DMS153 treated with DMSO at 0.1 percent for 48 hours (cell line): ENCODE measurements at regions not wholly inside any gene's neighbourhood (a gene's known extent, or its start where the extent isn't known, plus 50 kb on each side); places are given as distances from the start of the nearest gene placed in this dataset.

ENCODE experiments used
- DNase-seq: peaks from one replicate; lab custom pipeline; 2025; ENCODE audit not compliant: unreplicated experiment; lab: John Stamatoyannopoulos, UW

DNA sequence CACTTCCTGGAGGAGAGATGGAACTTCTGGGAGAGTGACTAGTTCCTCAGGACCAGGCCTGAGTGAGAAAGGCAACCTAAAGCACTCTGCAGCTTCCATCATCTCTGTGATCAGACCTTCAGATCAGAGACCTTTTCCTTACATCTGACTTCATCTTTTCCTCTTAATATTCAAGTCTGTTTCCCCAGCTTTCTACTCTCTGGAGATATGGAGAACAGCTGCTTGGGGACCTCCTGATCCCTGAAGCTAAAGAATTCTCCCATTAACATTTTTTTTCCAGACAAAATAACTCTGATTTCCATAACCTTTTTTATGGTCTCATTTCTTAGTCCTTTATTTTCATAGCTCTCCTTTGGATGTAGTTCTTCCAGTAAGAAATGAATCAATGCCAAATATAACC is 133.4 kb upstream of the FNDC3A start:
- DNase-seq = no peak

DNA sequence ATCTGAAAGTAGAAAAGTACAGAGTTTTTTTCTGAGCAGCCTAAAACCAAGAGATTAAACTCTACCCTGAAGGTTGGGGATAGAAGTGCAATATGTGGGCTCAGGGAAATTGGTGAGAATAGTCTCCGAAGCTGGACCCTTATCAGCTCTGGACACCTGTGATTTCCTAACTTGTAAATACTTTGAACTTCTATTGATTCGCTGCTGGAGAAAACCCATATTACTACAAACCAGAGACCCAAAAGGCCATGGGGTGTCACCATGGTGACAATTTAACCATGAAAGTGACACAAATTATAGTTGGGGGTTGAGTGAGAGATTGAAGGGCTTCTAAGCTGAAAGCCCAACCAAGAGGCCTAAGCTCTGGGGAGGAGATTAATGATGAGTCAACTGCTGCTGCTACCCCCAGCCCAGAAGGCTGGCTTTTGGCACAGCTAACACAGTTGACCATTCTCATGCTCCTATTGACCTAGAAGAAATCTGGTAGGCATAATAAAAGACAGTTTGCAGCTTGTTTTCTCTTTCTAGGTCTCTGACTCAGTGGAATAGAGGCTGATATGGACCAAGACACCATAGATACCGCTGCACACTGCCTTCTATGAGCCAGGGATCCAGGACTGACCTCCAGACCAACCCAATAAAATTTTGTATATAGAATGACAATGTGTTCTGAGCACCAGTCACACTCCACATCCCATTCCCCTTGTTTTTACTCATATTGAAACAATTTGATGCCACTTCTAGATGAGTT is 131.9 kb upstream of the FNDC3A start:
- DNase-seq = no peak

DNA sequence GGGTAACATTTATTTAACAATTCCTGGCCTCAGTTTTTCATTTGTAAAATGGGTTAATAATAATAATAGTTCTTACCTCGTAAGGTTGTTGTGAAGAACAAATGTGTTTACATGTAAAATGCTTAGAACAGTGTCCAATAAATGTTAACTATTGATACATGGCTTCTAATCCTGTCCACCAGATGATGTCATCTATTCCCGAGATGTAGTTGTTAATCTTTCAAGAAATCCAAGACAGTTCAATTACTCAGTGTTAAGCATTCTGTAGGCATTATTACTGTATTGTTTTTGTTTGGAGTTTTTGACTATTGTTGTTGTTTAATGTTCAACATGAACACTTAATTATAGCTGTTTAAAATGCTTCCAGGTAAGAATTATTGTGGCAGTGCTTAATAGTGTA is 131.0 kb upstream of the FNDC3A start:
- DNase-seq = no peak

DNA sequence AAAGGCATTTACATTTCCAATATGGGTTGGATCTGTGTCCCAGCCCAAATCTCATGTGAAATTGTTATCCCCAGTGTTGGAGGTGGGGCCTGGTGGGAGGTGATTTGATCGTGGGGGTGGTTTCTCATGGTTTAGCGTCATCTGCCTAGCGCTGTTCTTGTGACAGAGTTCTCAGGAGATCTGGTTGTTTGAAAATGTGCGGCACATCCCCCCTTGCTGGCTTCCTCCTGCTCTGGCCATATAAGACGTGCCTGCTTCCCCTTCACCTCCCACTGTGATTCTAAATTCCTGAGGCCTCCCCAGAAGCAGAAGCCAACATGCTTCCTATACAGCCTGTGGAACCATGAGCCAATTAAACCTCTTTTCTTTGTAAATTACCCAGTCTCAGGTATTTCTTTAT is 126.2 kb upstream of the FNDC3A start:
- DNase-seq = no peak

DNA sequence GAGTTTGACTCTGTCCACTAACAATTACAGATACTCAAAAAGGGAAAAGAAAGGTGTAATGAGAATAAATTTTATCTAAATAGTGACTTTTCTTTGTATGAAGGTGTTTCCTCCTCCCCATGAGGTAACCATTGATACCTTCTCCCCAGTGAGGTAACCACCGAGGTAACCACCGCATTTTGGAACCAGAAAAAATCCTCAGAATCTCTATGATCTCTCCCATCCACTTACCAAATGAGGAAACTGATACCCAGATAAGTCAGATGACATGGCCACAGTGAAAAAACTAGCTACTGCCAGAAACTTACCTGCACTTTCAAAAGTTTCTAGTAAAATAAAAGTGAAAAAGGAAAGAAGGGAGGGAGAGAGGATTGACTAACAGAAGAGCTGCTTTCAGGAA is 124.0 kb upstream of the FNDC3A start:
- DNase-seq = no peak

DNA sequence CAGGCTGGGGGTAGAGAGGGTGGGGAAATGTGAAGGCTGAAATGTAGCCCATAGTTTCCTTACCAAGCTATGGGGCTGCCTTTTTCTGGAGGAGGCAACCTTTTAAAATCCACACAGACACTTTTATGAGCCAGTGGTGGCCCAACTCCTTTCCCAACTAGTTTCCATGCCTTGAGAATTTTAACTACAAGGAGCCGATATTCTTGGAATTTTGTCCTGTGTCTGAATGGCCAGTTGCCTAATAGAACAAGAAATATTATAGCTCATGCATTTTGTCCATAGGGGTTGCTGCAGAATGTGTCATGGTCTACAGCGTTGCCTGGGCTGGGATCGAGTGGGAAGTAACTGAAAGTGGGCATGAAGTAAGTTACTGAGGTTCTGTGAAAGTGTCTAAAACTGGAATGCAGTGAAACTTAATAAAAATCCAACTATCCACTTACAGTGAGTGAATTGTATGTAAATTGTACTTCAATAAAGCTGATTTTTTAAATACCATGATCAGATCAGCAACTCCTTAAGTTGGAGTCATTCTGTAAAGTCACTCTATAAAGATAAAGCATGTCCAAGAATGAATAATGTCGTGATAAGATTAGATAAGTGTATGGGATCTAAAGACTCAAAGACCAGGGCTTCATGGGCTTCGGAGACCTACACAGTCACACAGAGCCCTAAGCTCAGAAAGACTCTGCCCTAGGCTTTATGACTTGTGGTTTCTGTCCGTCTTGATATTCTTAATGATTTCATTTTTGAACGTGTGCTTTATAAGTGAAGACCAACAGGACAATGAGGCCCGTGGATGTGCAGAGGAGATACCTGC is 122.6 kb upstream of the FNDC3A start:
- no peak for DNase-seq

DNA sequence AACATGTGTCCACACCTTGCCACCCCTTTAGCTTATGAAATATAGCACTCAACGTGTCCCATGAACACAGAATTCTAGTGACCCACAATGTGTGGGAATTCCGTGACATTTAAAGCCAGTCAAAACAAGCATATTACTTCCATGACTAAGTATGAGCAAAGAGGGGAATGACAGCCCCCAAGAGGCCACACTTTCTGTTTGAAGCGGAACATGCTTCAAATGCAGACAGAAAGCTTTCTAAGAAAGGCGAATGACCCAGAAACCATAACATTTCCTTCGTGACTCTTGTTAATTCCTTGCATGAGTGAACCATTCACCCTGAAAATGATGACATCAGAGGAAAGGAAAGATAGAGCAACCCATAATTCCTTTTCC is 122.0 kb upstream of the FNDC3A start:
- DNase-seq = no peak

DNA sequence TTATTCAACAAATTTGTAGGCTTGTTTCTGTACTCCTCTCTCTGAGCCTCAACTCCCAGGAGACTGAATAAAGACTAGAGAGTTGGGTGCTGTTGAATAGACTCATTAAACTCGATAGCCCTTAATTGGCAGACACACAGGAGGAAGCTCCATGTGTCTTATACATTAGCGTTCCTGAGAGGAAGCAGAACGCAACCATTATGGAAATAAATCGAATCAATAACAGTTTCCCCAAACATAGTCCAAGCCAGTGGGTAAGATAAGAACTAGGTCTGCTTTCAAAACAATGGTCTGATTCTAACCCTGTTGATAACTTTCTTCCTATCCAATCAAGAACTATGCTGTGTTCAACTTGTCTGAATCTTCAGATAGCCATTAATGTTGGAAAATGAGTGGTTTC is 118.1 kb upstream of the FNDC3A start:
- DNase-seq = no peak

DNA sequence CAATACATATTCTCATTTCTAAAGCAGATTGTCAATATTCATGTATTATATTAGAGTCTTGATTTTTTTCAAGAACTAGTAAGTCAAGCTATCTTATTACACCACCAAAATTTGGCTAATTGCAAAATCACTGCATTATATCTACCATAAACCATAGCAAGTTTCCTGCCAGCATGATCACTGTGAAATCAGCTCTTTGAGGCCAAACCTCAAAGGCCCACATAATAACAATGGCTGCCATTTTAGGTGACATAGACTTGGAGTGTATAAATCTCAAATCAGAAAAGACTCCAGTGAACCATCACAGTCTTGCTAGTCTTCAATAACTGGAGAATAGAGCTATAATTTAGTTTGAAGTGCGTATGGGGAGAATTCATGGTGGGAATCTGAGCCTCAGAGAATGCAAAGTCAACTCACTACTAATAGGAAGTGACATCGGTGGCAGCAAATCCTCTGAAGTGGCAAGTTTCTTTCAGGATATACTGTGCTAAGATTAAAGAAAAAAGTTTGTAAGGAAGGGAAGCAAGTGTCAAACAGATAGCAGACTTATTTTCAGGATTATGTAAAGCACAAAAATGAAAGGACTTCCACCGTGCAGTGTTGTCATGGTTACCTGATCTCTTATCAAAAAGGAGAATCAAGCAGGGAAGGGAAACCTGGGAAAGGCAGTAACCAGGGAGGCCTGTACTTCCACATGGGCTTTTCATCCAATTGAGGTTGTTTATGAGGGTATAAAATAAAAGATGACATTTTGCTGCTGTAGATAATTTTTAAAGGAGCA is 117.4 kb upstream of the FNDC3A start:
- no peak for DNase-seq

DNA sequence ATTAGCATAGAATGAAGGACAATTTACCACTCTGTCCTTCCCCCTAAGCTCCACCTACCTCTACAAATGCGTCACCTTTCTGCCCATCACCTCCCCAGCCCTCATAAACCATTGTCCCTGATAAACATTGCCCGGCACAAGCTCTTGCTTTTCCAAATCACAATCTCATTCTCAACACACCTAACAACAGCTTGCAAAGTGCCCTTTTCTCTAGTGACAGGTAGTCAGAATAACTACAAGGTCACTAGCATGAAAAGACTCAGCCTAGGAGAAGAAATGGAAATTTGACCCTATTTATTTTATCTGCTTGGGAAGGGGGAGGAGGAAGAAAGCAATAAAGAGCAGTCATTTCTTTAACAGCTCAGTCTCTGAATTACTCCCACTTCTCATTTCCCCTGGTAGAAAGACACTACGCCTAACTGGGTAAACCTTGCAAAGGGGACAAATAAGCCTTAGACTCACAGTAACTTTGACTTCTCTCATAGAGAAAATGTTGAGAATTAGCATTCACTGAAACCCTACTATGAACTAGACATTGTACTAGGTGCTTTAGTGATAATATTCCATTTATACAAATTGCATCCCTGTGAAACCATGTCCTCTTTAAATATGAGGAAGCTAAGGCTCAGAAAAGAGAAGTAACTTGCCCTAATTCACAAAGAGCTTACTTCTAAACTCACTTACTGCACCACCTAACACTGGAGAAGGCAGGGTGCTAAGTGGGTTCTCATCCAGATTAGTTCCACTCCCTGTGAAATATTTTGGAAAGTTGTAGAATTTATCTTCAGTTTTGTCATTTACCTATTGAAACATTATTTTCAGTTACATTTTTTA is 116.2 kb upstream of the FNDC3A start:
- no peak for DNase-seq

DNA sequence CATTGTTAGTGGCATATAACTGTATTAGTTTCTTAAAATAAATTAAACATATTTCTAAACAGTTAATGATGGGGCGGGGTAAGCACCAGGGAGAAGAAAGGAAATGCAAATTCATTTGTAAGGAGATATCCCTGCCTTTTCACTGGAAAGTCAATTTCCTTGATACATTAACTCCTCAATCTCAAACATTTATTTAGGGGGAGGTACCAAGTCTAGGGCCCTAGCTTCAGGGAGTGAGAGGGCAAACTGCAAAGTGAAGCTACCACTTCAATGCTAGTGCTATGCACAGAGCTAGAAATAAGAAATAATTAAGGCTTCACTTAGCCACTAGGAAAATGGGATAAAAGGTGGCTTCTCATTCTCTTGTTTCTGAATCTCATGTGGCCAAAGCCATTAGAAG is 115.3 kb upstream of the FNDC3A start:
- no peak for DNase-seq

DNA sequence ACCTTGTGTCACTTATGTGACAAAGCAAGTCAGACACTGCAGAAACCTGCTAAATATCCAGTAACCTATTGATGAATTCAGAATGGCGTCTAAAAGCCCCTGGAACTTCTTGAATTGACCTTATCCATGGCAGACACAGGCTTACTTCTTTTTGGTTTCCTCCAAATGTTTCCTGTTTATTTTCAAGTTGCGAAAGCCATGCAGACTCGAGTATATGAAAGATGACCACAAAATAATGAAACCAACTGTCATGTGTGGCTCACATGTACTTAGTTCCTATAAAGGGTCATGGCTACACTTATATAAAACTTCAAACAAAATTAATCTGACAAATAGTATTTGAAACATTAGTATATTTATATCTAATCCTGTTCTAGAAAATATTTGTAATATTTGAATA is 113.1 kb upstream of the FNDC3A start:
- DNase-seq = no peak

DNA sequence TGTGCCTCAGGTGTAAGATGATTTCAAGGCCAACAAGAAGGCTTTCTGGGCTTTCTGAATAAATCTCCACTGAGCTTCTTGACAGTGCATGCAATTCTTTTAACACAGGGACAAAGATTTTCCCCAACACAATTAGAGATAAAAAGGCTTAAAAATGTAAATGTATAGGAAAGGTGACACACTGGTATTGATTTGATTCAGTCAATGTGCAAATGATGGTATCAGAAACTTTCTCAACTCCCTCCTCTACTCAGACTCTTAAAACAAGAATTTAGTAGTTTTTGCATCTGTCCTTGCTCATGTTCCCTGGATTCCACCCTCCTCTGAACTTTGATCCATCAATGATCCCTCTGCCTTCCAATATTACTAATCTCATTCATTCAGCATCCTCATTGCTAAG is 111.6 kb upstream of the FNDC3A start:
- no peak for DNase-seq

DNA sequence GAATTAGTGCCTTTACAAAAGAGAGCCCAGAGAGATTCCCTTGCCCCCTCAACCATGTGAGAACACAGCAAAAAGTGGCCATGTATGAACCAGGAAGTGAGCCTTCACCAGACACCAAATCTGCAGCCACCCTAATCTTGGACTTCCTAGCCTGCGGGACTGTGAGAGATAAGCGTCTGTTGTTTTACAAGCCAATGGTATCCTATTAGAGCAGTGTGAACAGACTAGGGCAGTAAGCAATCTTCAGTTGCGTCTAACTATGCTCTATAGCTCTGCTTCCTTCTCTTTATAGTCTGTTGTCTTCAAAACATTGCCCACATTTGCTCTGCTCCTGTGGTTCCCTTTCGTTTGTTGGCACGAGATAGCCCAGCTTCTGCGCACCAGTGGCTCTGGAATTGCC is 109.5 kb upstream of the FNDC3A start:
- no peak for DNase-seq

DNA sequence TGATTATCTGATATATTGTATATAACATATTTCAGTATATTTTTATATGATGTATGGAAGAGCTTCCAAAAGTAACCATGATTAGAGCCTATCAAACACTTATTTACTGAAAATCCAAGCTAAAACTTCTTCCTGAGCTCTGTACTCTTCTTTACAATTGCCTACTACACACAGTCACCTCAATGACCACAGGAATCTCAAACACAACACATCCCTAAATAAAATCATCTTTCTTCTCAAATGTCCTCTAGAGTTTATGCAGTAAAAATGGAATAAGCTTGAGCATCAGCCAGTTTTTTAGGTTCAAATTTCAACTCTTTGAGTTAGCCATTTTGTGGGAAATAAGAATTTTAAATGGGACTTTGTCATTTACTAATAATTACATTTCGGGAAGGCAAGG is 102.6 kb upstream of the FNDC3A start:
- DNase-seq = no peak

DNA sequence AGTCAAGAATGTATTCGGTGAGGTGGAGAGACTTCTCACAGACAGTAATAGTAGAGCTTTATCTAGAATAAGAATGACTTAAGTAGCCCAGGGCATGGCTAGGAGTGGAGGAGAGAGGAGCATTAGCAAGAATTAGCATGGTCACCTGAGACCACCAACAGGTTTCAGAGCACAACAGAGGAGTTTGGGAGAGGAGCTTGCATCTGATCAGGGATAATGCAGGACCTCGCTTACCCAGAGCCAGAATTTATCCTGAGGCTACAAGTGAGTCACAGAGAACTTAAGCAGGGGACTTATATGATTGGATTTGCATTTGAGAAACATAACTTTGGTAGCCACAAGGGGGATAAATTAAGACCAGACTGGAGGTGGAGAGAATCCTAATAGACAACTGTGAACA is 102.1 kb upstream of the FNDC3A start:
- DNase-seq = no peak

DNA sequence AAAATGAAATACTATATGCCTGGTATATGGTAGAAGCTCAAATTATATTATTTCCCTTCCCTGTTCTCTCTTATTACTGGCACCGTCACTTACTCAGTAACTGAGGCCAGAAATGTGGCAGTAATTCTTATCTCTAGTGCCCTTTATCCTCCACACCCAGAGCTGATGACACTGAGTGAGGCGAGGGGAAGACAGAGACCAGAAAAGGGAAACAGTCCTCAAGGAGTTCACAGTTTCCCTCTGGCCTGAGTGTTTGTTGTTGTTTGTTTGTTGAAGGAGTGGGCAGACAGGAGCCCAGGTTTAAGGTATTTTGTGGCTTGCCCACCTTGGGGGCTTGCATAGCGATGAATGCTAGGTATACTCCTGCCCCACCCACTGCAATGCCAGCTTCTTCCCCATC is 101.5 kb upstream of the FNDC3A start:
- DNase-seq = no peak

DNA sequence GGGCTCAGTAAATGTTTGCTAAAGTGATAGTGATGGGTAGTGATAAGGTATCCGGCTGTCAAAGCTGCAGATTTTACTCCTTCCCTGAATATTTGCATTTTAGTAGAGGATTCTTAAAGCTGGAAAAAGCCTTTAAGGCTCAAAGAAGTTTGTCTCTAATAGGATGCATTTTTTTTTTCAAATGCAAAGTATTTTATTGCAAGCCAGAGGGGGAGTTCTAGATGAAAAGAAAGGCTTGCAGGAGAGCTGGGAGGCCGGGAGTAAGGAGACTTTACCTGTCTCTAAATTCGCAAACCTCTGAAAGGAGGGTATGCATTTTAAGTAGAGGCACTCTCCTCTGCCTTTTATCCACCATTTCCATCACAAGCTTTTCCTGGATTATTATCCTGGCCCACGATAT is 100.7 kb upstream of the FNDC3A start:
- DNase-seq = no peak

DNA sequence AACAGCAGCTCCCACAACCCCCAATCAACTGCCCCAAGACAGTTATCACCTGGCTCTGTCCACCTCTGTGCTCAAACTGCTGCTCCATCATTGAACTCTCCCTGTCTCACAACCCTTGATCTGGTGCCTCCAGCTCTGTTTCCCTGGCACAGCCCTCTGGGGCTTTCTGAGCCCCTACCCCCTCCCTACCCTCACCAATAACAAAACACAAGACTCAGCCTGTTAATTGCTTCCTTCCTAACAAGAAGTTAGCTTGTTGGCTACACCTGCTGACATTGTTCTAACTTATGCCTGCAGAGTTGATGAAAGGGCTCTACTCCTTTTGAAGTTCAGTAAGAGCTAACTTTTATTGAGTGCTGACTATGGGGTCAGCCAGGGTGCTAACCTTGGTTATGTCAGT is 99.4 kb upstream of the FNDC3A start:
- no peak for DNase-seq

DNA sequence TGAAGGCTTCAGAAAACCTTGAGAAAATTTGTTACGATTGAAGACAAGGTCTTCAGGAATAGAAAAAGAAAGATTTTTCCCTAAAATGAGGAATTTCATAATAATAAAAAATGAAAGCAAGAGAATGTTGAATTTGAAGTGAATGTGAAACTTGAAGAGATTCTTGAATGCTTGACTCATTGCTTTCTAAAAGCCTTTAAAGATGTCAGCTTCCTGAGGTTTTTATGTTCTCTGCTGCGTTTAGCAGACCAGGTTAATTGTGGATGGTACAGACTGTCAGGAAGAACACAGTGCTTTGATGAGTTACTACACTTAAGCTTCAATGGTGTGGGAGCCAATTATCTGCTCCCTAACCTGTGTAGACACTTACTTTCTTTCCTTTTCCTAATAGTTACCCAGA is 96.3 kb upstream of the FNDC3A start:
- DNase-seq = no peak

DNA sequence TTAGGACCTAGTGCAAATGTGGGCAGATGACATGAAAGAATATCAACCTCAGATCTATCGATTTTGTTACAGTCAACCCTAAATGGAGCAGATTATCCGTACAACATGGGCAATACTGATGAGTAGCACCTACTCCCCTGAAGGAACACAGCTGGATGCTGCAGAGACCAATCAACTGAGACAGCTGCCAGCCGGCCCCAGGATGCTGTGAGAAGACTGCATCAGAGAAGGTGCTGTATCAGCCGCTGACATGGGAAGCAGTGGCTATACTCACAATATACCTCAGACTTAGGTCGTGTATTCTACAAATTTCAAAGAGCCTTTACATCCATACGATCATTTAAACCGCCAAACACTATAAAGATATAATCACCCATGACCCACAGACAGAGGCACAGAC is 95.9 kb upstream of the FNDC3A start:
- DNase-seq = no peak
